Aorta (tissue), 5 donors: ENCODE measurements at regions not wholly inside any gene's neighbourhood (a gene's known extent, or its start where the extent isn't known, plus 50 kb on each side); places are given as distances from the start of the nearest gene placed in this dataset.

Experiments used
- ATAC-seq: fragments of 200-7000 bp; cut with Tn5 transposase; one replicate; pipeline ENCODE4 v1.9.1; 2022; ENCODE audit warnings: moderate library complexity; ENCODE audit not compliant: low FRiP score
- DNase-seq, 2 donors: peaks; one replicate each; pipeline ENCODE4 v3.0.0-alpha.2; 2020
- H3K27ac ChIP-seq, 2 donors: one replicate each; pipeline ENCODE4 v1.5.1; 2013; ENCODE audit warnings: low read length in 2 of 2, mild to moderate bottlenecking in 2 of 2, moderate library complexity in 2 of 2, control low read depth in 1 of 2, inconsistent platforms in 1 of 2, low read depth in 1 of 2
- H3K27me3 ChIP-seq, 2 donors: one replicate each; pipeline ENCODE4 v1.6.1; 2013; ENCODE audit warnings: control low read depth in 1 of 2, low read length in 1 of 2, mild to moderate bottlenecking in 1 of 2, moderate library complexity in 1 of 2; ENCODE audit not compliant: insufficient read depth in 2 of 2, control insufficient read depth in 1 of 2
- H3K36me3 ChIP-seq, 2 donors: one replicate each; pipeline ENCODE4 v1.6.1; 2013; ENCODE audit warnings: control low read depth in 1 of 2, low read length in 1 of 2, mild to moderate bottlenecking in 1 of 2; ENCODE audit not compliant: insufficient read depth in 2 of 2, control insufficient read depth in 1 of 2
- H3K4me1 ChIP-seq, 2 donors: one replicate each; pipeline ENCODE4 v1.6.1; 2013; ENCODE audit warnings: low read length in 2 of 2, control low read depth in 1 of 2, mild to moderate bottlenecking in 1 of 2, moderate library complexity in 1 of 2; ENCODE audit not compliant: insufficient read depth in 2 of 2, control insufficient read depth in 1 of 2
- H3K4me3 ChIP-seq, 2 donors: one replicate each; pipeline ENCODE4 v1.5.1; 2013; ENCODE audit warnings: low read length in 2 of 2, control low read depth in 1 of 2, mild to moderate bottlenecking in 1 of 2
- H3K9me3 ChIP-seq: one replicate; pipeline ENCODE4 v1.6.1; 2013; ENCODE audit warnings: mild to moderate bottlenecking, low read length; ENCODE audit not compliant: control insufficient read depth
- WGBS, 2 donors: extraction: QIAGEN DNeasy Blood & Tissue Kit; methylation state at CpG; one replicate each; pipeline ENCODE4 v1.1.7; 2013; 5-methylcytosine and 5-hydroxymethylcytosine counted together
- intact Hi-C, 2 donors: fragments of 100-400 bp; cut with DNase I; formaldehyde crosslinking; loops; one replicate each; pipeline versions ENCODE4 v1.14.2 to v1.15.0; 2022
- donor health status: healthy with polysubstance abuse.
- donor health status: Bipolar disorder and iron deficiency.
- donor health status: DM: no; HTN: no; CAD: no.
- donor health status: DM: no; HTN: no; CAD: no.
- donor health status: DM: yes; HTN: yes; CAD: no.

GRCh38 chr6:81451787-81452186, 300.7 kb downstream of the TENT5A start:
- intact Hi-C loops = no loop called here
- Histone ChIP-seq H3K4me3 (no peak overlapping the region), H3K27ac (no peak overlapping the region), H3K27me3 (no peaks in the 10 kb centered on the region), H3K9me3 (no peaks in the 10 kb centered on the region), H3K36me3 (no peaks in the 10 kb centered on the region), H3K4me1 (peaks cover 4 to 6% of the 10 kb centered on the region in 2 donors)
- ATAC-seq (peak; percentile 41), DNase-seq (no peak)
- 68 to 71% methylated on average over 2 of the region's 2 CpGs for whole genome bisulfite sequencing, 2 donors

GRCh38 chr6:81450180-81450579, 302.3 kb downstream of the TENT5A start:
- ATAC-seq = no peak
- intact Hi-C loops = no loop called here
- no peak overlapping the region for H3K4me3 ChIP-seq
- no peaks in the 10 kb centered on the region for H3K36me3 ChIP-seq
- no peaks in the 10 kb centered on the region for H3K9me3 ChIP-seq
- peaks cover 0 to 4% of the 10 kb centered on the region in 2 donors for H3K4me1 ChIP-seq
- H3K27ac ChIP-seq = no peak overlapping the region
- no peaks in the 10 kb centered on the region for H3K27me3 ChIP-seq
- 56 to 60% methylated on average over 2 of the region's 2 CpGs for WGBS, 2 donors
- DNase-seq = no peak

GRCh38 chr6:81446509-81446908, 306.0 kb downstream of the TENT5A start:
- Histone ChIP-seq H3K27ac (no peak overlapping the region), H3K4me3 (no peak overlapping the region), H3K4me1 (peaks cover 0 to 4% of the 10 kb centered on the region in 2 donors), H3K36me3 (no peaks in the 10 kb centered on the region), H3K27me3 (no peaks in the 10 kb centered on the region), H3K9me3 (no peaks in the 10 kb centered on the region)
- no peak for ATAC-seq
- intact Hi-C loops = no loop called here
- 14 to 36% methylated on average over 1 of the region's 1 CpG for WGBS, 2 donors
- DNase-seq = no peak

GRCh38 chr6:81439417-81439816, 313.1 kb downstream of the TENT5A start:
- no peak for ATAC-seq
- H3K27me3 ChIP-seq = no peaks in the 10 kb centered on the region
- H3K4me1 ChIP-seq = no peaks in the 10 kb centered on the region
- H3K9me3 ChIP-seq = peaks cover 2% of the 10 kb centered on the region
- intact Hi-C loops = no loop called here
- no peak overlapping the region for H3K27ac ChIP-seq
- no peaks in the 10 kb centered on the region for H3K36me3 ChIP-seq
- no peak for DNase-seq
- no peak overlapping the region for H3K4me3 ChIP-seq
- 77 to 80% methylated on average over 2 of the region's 2 CpGs for WGBS, 2 donors

- H3K4me1 ChIP-seq = no peaks in the 10 kb centered on the region
- 58 to 60% methylated on average over 1 of the region's 1 CpG for WGBS, 2 donors
- H3K27ac ChIP-seq = no peak overlapping the region
- no peaks in the 10 kb centered on the region for H3K36me3 ChIP-seq
- ATAC-seq (no peak), DNase-seq (no peak)
- intact Hi-C loops = no loop called here
- peaks cover 2% of the 10 kb centered on the region for H3K9me3 ChIP-seq
- H3K4me3 ChIP-seq = no peak overlapping the region
- H3K27me3 ChIP-seq = no peaks in the 10 kb centered on the region
Observed at GRCh38 chr6:81436990-81437389, 315.5 kb downstream of the TENT5A start.

- H3K27ac ChIP-seq = no peak overlapping the region
- DNase-seq (no peak), ATAC-seq (no peak)
- H3K9me3 ChIP-seq = no peaks in the 10 kb centered on the region
- 84 to 91% methylated on average over 4 of the region's 4 CpGs for WGBS, 2 donors
- H3K4me1 ChIP-seq = no peaks in the 10 kb centered on the region
- intact Hi-C loops = no loop called here
- H3K36me3 ChIP-seq = no peaks in the 10 kb centered on the region
- no peak overlapping the region for H3K4me3 ChIP-seq
- H3K27me3 ChIP-seq = no peaks in the 10 kb centered on the region
Observed at GRCh38 chr6:81413306-81413705, 339.2 kb downstream of the TENT5A start.

- ATAC-seq = peak; percentile 75
- Histone ChIP-seq H3K4me3 (no peak overlapping the region), H3K27me3 (no peaks in the 10 kb centered on the region), H3K36me3 (no peaks in the 10 kb centered on the region), H3K4me1 (peaks cover 0 to 2% of the 10 kb centered on the region in 2 donors), H3K9me3 (no peaks in the 10 kb centered on the region), H3K27ac (peak overlapping the region; percentile 67 to 95)
- 6 to 8% methylated on average over 3 of the region's 3 CpGs for WGBS, 2 donors
- intact Hi-C loops = no loop called here
- DNase-seq = no peak
Observed at GRCh38 chr6:81401970-81402690, 350.4 kb downstream of the TENT5A start.

- no peaks in the 10 kb centered on the region for H3K27me3 ChIP-seq
- no peak for ATAC-seq
Observed at GRCh38 chr6:81396916-81397315, 355.6 kb downstream of the TENT5A start.

GRCh38 chr6:81387163-81387562, 365.3 kb downstream of the TENT5A start:
- ATAC-seq (no peak), DNase-seq (no peak)
- Histone ChIP-seq H3K27ac (no peak overlapping the region), H3K9me3 (no peaks in the 10 kb centered on the region), H3K4me1 (peaks cover 0 to 3% of the 10 kb centered on the region in 2 donors), H3K27me3 (no peaks in the 10 kb centered on the region), H3K36me3 (no peaks in the 10 kb centered on the region), H3K4me3 (no peak overlapping the region)
- WGBS, 2 donors = 17 to 21% methylated on average over 1 of the region's 1 CpG
- intact Hi-C loops = no loop called here

More at GRCh38 chr6:81396916-81397315, 355.6 kb downstream of the TENT5A start:
- intact Hi-C loops = loop anchor here in 1 of 2 donors (5.0 kb wide), 1 partner anchor 1870 kb away; no protein-coding TSS in a partner anchor
- DNase-seq = no peak
- Histone ChIP-seq H3K4me1 (no peaks in the 10 kb centered on the region), H3K4me3 (no peak overlapping the region), H3K9me3 (peaks cover 3% of the 10 kb centered on the region), H3K36me3 (no peaks in the 10 kb centered on the region), H3K27ac (no peak overlapping the region)
- WGBS, 2 donors = 97 to 99% methylated on average over 2 of the region's 2 CpGs
